NCI-H226 (cell line): ENCODE measurements at regions not wholly inside any gene's neighbourhood (a gene's known extent, or its start where the extent isn't known, plus 50 kb on each side); places are given as distances from the start of the nearest gene placed in this dataset.

Experiments
- DNase-seq: peaks from one replicate; pipeline ENCODE4 v3.0.0-alpha.2; 2015

DNA sequence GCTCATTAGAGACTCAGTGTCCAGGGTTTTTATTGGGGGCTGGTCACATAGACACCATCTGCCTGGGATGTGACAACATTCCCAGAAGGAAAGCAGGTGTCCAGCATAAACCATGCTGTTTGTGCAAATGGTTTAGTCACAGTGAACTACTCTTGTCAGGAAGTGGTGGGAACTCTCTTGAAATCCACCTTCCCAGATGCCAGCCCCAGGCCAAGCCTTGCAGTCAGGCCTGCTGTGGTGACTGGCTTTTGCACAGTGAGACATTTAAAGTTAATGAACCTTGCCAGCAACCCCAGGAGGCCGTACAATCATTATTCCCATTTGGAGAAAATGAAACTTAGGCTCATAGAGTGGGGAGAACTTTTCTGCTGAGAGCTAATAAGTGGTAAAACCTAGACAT, 242.5 kb upstream of the KCNG1 start:
- DNase-seq: no peak

DNA sequence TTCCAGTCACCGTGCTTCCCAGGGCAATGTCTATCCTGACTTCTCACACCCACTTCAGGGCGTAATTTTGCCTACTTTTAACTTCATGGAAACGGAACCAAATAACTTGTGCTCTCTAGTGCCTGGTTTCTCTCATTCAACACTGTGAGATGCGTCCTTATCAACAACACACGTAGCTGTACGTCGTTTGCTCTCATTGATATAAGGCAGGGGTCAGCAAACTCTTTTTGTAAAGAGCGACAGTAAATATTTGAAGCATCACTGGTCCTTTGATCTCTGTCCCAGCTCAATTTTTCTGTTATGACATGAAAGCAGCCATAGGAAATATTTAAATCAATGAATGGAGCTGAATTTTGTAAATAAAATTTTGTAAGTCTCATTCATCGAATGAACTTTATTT, 239.3 kb upstream of the KCNG1 start:
- no peak for DNase-seq

DNA sequence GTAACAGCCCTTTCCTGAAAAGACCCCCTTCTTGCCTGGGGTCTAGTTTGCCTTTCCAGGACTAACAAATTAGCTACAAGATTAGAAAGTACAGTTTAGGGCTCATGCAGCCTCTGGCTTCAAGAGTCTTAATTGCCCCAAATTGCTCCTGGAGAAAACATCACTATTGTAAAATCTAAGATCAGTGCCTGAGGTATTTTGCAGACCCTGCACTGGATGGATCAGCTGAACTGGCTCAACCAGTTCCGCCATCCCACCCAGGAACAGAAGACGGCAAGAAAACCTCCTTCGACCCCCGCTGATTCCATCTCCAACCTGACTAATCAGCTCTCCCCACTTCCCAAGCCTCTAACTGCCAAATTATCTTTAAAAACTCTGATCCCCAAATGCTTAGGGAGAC, 236.5 kb upstream of the KCNG1 start:
- no peak for DNase-seq

DNA sequence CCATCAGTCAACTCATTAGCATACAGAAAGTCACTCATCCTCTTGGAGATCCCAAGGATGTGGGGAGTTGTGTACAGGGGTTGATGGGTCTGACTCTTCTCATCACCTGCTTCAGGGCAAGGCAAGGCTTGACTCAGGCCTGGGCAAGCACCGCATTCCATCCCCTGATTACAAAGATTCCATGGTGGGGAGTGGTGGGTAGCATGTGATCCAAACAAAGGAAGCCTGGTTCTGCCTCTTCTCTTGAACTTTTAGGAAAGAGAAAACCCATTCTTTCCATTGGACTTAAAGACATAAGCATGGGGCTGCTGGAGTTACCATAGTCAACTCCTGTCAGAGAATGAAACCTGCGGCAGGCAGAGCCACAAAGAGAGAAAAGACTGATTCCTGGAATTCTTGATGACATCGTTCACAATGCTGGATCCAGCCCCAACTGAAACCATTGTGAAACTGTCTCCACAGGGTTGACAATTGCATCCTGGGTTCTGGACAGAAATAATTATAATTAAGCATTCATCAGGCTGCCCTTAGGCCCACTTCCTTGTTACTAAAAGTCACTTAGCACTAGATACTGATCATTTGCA, 235.8 kb upstream of the KCNG1 start:
- DNase-seq: peak; percentile 60

DNA sequence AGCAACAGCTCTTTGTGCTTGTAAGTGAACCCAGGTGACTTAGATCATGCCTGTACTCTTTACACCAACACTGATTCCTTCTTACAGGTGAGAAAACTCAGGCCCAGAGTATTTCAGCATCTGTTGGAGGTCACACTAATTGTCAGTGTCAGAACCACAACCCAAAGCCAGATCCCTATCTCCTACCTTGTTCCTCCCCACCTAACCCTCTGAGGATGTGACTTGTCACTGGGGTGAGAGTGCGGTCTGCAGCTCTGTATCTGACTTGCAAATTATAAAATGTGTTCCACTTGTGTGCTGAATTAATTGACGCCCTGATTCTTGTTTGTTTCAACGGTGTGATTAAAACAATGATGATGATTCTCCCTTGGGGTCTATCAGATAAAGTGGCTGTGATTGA, 232.5 kb upstream of the KCNG1 start:
- DNase-seq: no peak

DNA sequence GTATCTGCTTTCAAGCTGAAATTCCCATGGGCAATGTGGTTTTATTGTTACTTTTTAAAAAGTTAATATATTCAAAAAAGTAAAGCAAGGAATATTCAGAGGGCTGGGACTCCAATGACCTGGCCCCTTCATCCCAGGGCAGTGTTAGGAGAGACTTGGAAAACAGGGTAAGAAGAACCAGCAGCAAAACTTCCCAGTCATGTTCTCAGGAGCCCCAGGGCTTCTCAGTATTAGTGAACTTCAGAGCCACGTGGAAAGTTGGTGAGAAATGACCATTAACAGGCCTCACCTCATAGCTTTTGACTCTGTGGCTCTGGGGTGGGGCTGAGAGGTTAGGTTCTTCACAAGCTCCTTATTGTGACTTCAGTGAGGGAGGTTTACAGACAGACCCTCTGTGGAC, 230.4 kb upstream of the KCNG1 start:
- no peak for DNase-seq

DNA sequence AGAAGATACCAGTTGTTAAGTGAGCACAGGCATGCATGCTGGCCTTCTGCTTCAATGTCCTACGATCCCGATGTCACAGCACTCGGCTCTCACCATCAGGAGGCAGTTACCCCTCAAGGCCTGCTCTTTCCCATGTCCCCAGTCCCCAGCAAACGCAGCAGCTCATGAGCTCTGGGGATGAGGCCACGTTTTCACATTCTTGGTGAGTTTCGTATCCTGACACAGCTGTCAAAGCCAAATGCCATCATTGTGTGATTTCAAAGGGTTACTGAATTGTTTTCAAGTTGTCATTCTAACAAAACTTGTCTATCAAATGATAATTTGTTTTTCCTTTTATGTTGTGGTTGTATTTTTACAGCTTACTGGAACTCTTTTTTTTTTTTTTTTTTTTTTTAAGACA, 226.9 kb upstream of the KCNG1 start:
- no peak for DNase-seq

DNA sequence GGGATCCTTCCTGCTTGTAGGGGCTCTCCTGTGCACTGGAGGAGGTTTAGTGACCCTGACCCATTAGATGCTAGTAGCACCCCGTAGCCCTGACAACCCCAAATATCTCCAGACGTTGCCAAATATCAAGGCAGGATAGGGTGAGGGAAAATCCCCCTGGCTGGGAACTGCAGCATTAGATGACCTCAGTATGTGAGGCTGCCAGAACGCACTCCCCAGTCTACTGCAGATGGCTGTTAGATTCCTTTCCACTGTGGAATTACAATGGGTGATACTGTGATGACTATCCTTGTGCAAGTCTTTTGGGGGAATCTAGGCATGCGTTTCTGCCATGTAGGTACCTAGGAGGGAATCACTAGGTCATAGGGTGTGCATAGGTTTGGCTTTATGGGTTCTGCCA, 226.3 kb upstream of the KCNG1 start:
- no peak for DNase-seq

DNA sequence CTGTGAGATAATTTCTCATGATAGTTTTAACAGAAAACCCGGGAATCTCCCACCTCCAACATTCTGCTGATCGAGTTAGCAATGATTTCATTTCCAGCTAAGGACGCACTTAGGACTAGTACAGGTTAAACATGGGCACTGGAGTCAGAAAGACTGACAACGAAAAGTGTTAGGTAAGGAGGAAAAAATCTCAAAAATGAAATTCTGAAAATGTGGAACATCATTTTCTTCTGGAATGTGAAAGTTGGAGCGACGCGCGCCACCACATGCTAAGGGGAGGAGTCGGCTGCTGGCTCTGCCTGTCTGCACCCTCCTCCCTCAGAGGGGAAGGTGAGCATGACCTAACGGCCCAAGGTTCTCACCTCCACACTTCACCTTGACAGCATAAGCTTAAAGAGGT, 221.6 kb upstream of the KCNG1 start:
- DNase-seq: no peak

DNA sequence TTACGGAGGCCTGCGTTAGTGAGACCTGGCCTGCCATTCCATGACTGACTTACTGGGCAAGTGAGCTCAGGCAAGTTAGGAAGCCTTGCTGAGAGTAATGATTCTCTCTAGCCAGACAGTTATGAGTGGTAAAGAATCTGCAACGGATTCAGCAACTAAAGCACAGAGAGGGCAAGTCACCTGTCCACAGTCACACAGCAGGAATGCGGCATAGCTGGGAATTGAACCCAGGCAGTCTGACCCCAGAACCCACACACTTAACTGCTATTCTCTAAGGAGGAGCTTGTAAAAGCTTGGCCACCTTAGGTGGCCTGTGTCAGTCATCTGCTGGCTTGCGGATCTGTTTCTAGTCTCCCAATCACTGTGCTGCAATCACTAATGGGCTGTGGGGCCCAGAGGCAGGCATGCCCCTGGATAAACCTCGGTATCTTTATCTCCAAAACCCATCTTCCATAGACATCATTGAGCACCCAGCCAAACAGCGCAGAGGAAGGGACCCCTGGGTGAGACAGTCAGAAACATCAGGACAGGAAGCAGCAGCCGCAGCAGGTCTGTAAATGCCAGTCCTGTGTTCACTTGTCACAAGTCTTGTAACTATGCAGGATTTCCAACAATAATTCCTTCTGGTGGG, 215.9 kb upstream of the KCNG1 start:
- DNase-seq: no peak

DNA sequence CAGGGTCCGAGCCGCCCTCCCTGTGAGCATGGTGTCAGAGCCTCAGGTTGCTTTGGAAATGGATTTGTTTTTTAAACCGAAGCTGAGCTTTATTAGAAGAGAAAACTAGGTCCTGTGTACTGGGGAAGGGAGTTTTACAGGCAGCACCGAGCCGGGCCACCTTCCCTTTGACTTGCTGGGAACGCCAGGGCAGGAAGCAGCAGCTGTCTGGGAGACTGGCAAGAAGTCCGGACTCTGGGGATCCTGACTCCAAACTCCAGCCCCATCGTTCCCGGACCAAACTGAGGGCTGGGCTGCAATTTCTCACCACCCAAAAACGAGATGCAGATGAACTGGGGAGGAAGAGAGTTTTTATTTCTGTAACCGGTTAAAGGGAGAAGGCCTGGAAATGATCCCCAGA, 214.9 kb upstream of the KCNG1 start:
- DNase-seq: no peak

DNA sequence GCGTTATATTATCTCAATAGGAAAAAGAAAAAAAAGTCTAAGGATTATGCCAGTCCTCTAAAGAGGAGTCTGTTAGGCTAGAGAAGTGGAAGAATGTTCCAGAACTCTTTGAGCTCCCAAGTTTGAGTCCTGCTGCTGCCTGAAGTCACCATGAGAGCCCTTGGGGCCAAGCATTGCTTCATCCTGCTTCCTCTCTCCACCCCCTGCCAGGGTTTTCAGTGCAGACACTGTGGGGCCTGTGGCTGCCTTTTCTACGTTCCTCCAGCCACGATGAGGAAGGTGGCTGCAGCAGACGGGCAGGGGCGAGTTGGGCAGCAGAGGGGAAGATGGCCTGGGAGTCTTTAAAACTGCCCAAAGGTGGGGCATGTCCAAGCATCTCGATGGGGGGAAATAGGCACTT, 214.4 kb upstream of the KCNG1 start:
- DNase-seq: no peak

DNA sequence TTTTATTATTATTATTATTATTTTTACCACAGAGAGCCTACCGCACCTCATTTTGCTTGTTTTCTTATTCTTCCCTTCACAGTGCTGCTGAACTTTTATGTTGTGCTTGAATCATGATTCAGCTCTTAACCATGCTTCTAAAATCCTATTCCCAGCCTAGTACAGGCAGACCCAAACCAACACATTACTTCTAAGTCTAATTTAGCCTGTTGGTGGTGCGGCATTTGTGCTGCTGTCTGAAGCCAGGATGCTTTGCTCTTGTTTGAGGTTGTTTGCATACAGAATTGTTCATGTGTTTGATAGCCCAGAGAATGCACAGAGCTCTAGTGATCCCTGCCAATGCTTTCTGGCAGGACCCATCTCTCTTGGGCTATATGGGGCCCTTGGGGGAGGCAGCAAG, 213.5 kb upstream of the KCNG1 start:
- DNase-seq: no peak

DNA sequence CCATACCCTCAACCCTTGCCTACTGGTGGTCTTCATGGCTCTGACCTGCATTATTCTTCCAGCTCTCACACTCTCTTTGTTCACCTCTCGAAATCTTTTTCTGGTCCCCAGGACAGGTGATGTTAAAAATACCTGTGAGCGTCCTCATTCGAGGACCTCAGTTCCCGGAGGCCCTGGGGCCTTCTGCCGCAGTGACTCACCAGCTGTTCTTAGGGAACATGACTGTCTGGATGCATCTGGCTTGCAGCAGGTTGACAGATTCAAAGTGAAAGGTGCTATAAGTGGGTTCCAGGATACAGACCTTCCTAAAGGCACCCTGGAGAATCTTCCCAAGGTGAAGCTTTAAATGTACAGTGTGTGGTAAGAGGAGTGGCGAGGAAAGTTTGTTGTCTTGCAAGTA, 210.4 kb upstream of the KCNG1 start:
- no peak for DNase-seq

DNA sequence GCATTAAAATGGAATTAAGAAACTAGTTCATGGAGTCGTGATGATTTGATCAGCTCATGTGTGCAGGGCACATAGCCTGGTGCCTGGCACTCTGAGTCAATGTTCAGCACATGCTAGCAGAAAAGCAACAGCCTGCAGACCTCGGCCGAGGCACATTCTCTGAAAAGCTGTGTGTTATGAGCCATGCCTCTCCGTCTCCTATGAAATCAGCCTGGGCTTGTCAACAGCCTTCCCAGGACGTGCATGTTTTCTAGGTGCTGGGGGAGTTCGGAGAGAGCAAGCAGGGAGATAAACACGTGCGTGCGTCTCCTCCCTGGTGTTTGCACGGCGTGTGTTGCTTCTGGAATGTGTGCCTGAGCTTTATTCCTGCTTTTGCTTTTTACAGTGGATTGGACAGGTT, 207.8 kb upstream of the KCNG1 start:
- no peak for DNase-seq

DNA sequence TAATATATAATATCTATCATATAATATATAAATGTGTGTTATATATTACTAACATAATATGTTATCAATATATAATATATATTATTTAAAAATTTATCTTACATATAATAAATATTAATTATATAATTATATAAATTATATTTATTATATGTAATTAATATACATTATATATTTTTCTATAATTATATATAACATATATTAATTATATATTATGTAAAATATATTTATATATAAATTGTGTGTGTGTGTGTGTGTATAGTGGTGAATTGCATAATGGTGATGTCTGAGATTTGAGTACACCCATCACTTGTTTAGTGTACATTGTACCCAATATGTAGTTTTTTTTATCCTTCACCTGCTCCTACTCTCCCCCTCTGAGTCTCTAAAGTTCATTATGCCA, 205.9 kb upstream of the KCNG1 start:
- DNase-seq: no peak

DNA sequence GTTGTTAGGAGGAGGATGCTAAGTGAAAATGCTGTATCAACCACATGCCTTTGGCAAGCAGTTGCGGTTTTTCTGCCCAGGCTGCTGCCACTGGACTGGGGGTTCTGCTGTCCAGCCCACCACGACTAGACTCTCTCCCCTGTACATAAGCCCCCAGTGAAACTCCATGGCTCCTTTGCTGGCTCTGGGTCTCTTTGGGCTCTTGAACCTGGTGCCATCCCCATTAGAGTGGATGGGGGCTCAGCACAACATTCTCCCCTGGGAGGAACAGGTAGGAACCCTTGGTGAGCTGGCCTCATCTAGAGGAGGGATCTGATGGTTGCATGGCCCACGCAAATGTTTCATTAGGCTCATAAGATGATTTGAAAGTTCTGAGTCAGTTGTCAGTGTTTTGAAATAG, 204.8 kb upstream of the KCNG1 start:
- no peak for DNase-seq

DNA sequence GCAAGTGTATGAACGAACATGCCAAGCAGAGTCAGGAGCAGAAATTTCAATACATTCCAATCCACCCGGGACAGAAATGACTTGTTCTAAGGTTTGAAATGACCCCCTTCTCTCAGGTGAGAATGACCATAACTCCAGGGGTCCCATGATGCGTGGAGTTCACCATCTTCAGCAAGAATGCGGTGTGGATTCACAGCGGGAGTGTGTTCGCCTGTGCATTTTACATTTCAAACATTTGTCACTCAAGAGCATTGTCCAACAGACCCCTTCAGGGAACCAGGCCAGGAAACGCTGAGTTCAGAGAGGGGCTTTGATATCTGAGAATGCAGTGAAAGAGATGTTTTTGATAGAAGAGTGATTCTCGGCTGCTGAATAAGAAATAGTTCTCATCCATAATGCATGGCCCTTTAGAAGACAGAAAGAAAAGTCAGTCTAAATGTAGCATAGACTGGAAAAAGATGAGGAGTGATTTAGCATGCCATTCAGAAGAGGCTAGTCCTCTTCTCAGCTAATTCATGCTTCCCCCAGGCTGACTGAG, 200.3 kb upstream of the KCNG1 start:
- no peak for DNase-seq

DNA sequence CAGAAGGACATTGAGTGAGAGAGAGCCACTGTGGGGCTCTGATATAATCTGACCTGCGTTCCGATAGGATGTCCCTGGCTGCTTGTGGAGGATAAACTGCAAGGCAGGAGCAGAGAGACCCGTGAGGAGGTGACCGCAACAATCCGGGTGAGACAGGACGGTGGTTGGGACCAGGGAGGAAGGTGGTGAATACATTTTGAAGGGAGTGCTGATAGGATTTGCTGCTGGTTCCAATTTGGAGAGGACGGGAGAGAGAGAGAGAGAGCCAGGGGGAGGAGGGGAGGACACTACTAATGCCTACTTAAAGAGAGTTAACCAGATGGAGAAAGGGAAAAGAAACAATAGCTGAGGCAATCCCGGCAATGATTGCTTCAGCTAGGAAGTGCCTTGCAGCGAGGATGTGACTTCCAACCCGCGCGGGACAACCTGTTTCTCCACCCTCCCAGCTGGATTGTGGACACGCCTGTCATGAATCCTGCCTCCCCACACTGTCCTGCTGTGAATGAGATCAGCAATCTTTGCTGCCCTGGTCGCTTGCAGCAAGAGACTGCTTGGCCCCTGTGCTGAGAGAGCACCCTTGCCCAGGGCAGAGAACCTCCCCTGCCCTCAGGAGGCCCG, 199.0 kb upstream of the KCNG1 start:
- DNase-seq: no peak

DNA sequence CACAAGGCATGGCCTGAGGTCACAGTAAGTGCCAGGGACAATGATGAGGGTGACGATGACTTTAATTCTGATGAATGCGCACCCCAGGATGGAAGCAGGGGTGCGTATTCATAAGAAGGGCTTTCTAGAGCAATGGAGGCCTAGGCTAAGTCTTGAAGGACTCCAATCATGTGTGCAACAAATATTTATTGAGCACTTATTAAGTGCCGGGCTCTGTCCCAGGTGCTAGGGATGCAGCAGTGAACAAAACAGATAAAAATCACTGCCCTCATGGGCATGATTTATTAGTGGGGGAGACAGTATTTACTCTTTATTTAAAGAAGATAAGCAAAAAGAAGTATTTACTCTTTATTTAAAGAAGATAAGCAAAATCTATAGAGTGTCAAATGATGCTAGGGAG, 198.2 kb upstream of the KCNG1 start:
- DNase-seq: no peak

DNA sequence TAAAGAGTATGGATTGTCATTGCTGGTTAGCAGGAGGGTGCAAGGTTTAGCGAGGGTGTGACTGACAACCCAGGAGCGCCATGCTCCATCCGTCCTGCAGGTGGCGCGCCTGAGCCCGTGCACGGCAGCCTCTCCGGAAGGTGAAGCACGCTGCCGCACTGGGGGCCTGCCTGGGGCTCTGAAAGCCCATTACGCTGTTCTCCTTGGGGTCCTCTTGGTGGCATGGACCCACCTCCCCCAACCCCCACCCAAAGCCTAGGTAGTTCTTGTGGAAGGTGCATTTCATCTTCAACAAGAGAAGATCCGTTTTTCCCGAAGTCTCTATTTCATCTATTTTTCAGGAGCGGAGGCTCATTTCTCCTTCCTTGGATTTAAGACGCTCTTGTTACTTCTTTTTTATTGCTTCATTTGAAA, 197.4 kb upstream of the KCNG1 start:
- no peak for DNase-seq

DNA sequence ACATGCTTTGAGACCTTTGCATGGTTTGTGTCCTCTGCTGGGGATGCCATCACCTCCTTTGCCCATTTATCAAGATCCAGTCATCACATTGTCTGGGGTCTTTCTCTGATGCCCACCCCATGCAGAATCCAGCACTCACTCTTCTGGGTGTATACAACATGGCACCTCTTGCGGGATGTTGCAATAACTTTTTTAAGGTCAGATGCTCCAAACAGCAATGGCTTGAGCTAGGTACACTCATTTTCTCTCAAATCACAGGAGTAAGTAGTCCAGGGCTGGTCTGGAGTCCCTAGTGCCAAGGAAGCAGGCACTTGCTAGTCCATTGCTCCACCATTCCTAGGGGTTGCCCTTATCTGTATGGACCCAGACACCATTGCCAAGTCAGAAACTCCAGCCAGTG, 196.6 kb upstream of the KCNG1 start:
- no peak for DNase-seq

DNA sequence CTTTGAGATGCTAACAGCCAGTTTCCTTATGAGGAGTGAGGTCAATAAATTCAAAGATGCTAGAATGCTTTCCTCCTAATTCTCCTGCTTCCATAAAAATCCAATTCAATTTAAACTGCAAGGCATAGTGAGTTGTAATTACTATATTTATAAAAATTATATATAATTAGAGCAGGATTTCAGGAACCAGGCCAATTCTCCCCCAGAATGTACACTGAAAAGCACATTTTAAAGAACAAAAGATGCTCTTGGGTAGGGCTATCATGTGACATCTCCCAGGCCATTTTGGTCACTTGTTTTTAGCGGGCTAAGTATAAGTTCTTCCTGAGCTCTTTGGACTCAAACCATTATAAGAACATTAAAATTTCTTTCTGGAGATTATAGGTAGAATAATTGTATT, 195.7 kb upstream of the KCNG1 start:
- DNase-seq: no peak

DNA sequence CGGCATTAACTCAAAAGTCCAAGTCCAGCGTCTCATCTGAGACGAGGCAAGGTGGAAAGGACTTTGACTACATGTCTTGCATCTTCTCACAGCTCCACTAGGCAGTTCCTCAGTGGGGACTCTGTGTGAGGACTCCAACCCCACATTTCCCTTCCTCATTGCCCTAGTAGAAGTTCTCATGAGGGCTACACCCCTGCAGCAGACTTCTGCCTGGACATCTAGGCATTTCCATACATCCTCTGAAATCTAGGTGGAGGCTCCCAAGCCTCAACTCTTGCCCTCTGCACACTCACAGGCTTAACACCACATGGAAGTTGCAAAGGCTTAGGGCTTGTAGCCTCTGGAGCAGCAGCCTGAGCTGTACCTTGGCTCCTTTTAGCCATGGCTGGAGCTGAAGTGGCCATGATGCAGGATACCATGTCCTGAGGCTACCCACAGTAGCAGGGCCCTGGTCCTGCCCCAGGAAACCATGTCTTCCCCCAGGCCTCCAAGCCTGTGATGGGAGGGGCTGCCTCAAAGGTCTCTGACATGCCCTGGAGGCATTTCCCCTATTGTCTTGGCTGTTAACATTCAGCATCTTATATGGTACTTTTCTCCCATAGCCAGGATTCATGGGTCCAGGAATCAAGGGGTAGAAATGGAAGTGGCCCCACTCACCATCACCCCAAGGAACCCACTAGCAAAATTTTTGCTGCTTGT, 194.6 kb upstream of the KCNG1 start:
- no peak for DNase-seq
